NCI-H345 (cell line): ENCODE measurements at regions not wholly inside any gene's neighbourhood (a gene's known extent, or its start where the extent isn't known, plus 50 kb on each side); places are given as distances from the start of the nearest gene placed in this dataset.

ENCODE experiments used
- DNase-seq: peaks from one replicate; lab custom pipeline; 2025; lab: John Stamatoyannopoulos, UW

DNA sequence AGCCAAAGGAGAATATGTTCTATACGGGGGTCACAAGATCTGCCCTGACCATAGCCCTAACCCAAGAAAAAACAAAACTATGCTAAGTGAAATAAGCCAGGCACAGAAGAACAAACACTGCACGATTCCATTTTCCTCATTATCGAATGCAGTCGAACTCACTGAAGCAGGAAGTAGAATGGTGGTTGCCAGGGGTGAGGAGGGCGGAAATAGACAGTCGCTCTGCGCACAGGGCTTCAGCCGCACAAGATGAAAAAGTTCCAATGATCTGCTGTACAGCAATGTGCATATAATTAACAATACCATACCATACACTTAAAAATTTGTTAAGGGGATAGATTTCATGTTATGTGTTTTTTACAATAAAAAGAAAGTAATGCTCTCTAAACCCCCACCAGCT lies 257.7 kb downstream of the TXNL1 start:
- no peak for DNase-seq

DNA sequence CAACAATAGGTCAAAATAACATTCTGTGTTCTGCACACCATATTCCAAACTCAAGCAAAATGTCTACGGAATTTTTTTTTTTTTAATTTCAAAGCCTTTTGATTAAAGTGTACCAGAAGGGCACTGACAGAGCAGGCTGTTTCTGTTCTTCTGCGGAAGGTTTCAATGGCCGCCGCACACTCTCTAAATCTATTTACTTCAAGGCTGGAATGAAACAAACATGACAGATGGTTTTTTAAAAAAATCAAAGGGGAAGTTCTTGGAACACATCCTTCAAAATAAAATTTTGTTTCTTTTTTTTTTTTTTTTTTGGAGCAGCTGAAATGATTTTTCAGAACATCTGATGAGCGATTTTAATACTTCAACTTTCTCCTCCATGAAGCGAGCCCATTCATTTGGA lies 259.1 kb downstream of the TXNL1 start:
- no peak for DNase-seq

DNA sequence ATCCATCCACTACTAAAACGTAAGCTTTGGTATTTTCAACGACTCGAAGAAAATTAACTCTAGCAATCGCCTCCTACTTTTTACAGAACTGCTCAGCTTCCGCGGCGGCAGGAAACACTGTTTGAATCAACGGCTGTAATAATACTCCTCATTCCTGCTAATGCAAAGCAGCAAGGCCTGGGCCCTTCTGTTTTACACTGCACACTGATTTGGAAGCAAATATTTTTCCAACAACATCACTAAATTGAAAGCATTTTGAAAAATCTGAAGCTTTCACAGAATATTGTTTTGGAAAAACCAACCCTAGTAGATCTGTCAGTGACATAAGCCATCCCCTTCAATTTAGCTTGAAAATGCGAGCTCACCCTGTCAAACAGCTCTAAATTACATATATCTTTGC lies 261.2 kb downstream of the TXNL1 start:
- no peak for DNase-seq

DNA sequence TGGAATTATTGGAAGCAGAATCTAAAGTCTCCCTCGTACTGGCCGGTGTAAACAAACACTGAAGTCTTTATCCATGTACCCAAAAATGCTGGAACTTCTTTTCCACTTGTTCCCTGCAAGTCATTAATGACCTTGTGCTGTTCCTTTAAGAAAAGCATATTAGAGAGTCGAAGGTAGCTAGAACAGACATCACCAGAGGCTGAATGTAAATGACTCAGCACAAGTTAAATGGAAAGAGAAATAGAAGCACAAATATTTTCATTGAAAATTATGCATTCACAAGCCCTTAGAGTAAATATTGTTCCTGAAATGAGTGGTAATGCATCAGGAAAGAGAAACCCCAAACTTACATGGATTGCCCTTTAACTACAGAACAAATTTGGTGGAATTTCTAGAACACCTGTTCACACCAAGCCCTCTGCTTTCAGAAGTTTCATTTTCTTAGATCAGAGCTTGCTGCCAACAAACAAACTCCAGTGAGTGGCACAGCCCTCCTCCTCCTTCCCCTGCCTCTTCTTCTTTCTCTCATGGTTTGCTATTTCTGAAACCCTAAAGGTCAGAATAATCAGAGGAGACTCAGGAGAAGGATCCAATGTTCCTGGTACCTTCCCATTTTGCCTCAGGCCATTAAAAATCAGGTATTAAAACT lies 264.3 kb downstream of the TXNL1 start:
- DNase-seq: no peak

DNA sequence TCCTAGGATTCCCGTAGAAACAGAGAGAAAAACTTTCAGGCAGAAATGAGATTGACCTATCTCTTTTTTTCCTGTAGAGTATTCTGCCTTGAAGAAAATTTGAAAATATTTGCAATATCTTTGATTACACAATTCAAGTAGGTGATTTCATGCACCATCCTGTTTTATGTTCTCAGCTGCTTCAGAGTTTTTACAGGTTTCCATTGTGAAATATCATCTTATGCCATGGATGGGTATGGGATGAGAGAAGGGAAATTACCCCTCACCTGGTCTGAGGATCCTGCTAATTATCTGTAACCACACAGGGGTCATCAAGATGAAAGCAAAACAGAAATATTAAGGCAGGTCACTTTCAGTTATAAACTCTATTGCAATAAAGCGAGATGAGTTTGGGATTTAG lies 264.8 kb downstream of the TXNL1 start:
- DNase-seq: no peak

DNA sequence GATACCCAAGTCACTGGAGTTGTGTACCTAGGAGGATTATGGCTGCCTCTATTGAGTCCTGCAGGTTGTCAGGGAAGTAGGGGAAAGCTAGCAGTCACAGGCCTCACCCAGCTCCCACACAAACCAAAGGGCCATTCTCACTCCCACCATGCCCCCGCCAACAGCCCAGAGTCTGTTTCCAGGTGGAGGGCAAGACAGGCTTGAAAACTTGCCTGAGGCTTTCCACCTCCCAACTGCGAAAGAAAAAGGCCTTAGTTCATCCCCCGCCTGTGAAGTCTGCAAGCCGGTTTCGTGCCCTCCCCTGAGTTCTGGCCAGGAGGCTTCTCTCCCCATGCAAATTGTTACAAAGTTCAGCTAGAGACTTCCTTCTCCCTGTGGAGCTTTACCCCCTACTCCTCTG lies 270.3 kb downstream of the TXNL1 start:
- no peak for DNase-seq

DNA sequence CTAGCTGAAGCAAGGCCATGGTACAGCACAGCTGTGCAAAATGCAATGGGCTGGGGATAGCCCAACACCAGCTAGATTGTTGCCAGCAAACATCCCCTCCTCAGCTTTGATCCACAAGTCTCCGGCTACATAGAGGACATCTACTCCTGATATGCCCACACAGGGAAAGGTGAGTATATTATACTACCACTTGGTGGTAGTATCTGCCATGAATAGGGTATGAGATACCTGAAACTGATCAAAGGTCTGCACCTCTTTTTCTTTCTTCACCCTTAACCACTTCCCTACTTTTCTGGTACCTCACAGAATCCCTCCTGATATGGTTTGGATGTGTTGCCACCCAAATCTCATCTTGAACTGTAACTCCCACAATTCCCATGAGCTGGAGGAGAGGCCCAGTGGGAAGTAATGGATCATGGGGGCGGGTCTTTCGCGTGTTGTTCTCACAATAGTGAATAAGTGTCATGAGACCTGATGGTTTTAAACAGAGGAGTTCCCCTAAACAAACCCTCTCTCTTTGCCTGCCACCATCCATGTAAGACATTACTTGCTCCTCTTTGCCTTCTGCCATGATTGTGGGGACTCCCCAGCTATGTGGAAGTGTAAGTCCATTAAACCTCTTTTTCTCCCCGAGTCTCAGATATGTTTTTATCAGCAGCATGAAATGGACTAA lies 279.6 kb downstream of the TXNL1 start:
- DNase-seq: no peak

DNA sequence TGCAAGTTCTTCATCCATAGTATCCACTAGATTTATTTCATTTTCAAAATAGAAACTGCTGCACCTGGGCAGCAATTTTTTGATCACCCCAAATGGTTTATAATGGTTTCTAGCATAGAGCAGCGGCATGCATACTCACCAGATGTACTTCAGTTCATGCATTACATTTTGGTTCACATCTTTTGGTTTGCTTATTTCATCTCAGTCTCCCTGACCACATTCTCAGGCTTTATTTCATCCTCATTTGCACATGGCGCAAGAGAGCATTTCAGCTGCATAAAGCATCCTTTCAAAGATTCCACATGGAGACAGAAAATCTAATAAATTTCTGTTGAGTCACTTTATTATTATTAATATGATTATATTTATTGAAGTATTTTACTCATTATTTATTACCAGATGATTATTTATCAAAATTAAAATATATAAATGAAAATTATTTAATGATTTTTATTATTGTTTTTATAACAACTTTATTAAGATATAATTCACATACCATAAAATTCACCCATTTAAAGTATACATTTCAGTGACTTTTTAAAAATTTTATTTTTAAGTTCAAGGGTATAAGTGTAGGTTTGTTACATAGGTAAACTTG lies 284.6 kb downstream of the TXNL1 start:
- no peak for DNase-seq

DNA sequence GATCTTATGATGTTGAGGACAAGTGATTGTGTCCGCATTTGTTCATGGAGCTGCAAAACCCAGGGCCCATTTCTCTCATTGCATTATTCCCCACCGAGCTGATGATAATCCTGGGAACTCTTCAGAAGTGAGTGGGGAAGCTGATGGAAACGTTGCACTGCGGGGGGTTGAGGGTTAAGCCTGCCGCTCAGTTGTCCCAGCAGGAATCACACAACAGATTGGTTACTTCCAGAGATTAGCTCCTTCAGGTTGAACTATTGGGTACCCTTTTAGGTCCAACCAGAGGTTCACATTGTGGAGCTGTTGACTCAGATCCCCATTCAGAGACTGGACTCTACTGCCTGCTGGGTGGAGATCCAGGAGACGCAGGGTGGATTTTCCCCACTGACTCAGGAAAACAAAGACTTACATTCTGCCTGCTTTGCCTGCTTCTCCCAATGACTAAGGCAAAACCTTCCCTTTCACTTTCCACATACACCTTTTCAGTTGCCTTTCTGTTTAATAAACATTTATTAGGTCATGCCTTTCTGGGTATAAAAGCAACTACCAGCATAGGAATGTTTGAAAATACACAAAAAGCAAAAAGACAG lies 286.4 kb downstream of the TXNL1 start:
- no peak for DNase-seq

DNA sequence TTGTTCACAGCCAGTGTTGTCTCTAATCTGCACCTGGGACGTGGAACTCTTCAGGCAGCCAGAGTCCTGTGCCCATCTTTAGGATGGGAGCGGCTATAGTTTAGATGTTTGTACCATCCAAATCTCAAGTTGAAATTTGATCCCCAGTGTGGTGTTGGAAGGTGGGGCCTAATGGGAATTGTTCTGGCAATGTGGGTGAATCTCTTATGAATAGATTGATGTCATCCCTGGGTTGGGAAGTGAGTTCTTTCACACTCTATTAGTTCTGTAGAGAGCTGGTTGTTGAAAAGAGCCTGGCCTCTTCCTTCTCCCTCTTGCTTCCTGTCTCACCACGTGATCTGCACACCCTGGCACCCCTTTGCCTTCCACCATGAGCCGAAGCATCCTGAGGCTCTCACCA lies 300.9 kb downstream of the TXNL1 start:
- no peak for DNase-seq

DNA sequence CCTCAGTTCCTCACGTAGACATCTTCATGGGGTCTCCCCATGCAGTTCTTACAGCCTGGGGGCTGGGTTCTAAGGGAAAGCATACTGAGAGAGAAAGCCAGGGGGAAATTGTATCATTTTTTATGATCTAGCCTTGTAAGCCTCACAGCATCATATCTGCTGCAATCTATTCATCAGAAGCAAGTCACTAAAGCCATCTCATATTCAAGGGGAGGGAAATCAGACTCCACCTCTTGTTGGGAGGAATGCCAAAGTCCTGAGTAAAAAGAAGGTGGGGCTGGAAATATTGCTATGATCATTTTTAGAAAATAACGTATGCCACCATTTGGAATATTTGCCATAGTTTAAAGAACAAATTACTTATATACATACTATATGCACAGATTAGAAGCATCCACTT lies 304.6 kb downstream of the TXNL1 start:
- DNase-seq: no peak

DNA sequence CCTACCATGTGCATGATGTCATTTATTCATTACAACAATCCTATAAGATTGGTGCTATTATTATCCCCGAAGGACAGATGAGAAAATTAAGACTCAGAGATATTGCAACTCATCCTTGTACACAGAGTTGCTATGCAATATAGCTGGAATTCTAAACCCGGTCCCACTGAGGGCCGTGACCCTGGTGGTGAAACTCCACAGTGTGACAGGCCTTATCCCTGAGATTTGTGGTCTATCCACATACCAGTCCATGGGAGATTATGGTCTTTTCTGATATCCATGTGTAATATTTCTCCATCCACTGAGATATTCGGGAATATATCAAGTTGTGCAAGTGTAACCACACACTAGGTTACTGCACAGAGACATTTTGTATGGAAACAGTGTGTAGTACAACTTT lies 305.2 kb downstream of the TXNL1 start:
- DNase-seq: no peak

DNA sequence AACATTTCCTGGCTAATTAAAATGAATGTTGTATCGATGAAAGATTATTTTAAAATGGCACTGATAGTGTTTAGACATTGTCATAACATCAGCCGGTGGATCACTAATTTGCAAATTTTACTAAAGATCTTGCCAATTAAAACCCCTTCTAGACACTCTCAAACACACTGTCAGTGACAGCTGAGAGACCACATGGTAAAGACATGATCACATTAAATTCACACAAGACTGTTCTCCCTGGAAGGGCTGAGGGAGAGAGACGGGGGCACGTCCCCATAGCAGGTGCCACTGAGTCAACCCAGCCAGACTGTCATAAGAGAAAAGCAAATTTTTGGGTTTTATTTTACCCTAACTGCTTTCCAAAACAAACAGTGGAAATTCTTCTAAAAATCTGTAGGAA lies 306.0 kb downstream of the TXNL1 start:
- DNase-seq: no peak

DNA sequence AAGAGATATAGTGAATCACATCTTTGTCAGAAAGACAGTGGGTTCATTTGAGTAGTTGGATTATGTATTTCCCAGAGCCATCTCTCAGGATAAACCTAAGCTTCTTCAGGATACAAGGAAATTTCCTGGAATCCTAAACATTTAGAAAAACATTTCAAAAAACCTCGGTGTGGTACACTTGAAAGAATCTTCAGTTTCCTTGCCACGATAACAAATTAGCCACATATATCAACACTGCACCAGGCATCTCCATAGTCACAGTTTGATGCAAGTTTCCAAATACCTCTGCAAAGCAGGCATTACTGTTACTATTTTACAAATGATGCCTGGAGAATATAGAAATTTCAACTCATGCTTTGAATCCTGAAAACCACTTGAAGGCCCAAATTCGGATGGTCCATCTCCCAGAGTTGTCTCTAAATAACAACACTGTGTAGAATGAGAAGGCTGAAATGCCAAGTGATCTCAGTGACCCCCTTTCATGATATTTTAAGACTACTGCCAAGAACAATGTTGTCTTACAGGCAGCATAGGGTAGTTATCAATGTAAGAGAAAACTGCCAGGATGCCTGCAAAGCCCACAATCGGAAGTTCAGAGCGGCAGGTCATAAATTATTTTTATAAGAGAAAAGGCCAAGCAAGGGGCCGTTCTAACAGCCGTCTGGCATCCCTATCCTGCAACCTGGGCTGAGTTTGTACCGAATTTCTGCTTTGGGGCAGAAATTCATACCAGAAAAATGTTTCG lies 307.9 kb downstream of the TXNL1 start:
- DNase-seq: no peak

DNA sequence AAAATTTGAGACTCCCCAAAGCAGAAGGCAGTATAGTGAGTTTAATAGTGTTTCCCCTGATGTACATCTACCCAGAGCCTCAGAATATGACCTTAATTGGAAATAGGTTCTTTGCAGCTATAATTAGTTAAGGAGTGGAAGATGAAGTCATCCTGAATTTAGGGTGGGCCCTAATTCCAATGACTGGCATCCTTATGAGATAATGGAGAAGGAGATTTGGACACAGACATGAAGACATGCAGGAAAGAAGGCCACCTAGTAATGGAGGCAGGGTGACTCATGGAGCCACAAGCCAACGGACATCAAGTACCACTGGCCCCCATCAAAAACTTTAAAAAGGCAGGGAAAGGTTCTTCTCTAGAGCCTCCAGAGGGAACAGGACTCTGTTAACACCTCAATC lies 308.9 kb downstream of the TXNL1 start:
- no peak for DNase-seq

DNA sequence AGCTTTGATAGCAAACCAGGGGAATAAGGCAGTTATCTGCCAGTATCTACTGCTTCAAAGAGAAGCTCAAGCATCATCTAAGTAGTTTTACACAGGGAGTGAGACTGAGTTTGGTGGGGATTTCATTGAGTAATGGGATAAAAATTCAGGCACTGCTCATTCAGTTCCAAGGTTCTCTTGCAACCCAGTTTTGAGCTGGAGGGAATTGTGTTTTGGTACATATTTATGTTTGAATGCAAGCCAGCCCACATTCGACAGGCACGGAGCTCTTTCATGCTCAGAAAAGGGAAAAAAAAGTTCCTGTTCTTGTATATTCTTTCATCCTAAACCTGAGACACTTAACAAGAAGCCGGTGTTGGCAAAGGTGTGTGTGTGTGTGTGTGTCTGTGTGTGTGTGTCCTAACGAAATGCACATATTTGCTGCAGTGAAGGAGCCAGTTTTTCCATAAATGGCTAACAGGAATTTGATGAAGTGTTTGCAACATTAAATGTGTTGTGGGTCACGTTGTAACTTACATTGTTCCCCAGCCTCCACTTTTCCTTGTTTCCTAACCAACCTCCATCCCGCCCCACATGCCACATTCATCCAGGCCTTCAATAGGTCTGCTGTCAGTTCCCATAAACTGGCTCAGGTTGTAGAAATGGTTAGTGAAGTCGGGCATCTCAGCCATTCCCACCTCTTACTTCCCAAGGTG lies 311.1 kb downstream of the TXNL1 start:
- DNase-seq: no peak

DNA sequence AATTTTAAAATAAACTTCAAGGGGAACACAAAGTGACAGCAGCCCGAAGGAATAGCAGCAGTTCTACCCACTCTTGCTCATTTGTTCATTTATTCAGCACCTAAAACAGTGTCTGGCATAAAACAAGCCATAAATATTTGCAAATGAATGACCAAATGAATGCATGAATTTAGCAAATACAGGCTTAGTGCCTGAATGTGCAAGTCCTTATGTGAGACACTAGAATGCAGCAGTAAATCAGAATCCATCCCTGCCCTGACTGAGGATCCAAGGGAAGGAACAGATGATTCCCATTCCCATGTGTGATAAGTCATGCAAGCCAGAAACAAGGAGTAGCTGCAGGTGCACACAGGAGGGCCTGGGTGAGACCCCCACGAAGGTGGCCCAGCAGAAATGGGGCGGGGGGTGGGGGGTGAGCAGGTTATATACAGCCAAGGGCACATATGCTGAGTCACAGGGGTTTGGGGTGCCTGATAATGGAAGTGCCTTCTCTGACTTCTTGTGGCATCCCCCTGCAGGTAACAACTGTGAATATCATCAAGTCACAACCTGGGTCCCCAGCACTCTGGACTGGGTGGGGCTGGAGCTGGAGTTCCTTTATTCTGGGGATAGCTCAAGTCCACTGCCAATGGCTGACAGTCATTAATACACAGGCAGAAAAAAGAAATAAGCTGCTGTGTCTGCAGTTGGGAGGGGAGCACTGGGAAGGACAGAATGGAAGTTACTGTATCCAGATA lies 311.9 kb downstream of the TXNL1 start:
- DNase-seq: no peak

DNA sequence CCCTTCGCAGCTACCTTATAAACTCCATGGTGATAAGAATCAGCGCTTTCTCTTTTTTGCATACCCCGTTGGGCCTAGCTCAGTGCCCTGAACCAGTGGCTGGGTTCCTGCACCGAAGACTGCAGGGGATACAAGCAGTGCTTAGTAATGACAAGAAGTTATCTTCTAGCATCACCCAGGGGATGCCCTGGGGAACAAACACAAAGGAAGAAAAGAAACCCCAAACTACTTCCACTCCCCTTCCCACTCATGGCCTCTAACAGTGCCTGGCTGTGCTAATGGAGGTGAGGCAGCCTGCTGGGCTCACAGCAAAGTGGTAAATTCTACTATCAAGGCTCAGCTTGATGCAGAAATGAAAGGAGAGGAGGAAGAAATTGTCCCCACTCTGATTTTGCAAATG lies 314.7 kb downstream of the TXNL1 start:
- no peak for DNase-seq

DNA sequence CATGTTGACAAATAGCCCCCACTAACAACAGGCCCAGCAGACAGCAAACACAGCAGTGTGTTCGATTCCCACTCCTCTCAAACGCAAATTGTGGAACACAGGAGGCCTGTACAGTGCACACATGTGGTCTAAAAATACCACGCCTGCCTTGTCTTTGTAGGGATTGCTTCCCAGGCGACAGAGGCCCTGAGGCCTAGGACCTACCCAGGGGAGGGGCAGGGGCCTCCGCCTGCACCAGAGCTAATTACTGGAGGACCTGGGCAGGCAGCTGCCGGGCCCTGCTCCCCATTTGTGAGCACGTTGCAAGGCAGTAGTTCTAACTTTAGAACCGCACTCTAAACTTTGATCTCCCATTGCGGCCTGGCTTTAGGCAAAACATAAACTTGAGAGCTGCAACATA lies 316.0 kb downstream of the TXNL1 start:
- no peak for DNase-seq

DNA sequence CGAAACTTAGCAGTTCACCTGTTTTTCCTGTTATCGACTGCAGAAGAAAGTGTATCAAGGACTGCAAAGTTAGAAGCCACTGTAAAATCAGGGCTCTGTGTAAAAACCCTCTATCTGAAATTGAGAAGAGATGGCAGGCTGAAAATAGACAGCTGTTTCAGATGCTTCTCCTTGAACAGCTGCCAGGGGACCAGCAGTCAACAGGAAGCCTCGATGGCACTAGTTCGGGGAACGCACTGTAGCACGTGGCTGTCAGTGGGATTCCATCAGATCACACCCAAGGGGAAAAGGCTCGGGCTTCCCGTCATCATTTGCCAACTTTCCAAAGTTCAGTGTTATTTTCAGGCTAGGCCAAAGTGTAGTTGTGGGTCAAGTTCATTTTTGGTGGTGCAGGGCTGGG lies 316.9 kb downstream of the TXNL1 start:
- no peak for DNase-seq

DNA sequence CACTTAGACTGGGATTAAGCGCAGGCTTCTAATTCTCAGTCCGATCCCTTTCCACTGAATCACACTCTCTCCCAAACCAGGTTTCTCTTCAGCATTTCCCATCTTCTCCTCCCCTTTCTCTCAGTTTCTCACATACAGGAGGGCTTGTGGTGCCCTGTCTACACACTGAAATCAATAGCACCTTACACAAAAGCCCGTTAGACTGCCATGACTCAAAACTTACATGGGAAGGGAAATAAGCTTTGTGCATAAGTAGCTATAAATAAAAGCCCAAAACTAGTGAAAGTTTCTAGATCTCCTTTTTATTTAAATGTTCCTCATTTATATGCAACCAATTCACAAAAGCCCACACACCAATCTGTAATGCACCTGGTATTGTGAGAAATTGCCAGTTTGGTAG lies 318.4 kb downstream of the TXNL1 start:
- DNase-seq: no peak
